ENCODE measurements at regions not wholly inside any gene's neighbourhood (a gene's known extent, or its start where the extent isn't known, plus 50 kb on each side); places are given as distances from the start of the nearest gene placed in this dataset.

DNA sequence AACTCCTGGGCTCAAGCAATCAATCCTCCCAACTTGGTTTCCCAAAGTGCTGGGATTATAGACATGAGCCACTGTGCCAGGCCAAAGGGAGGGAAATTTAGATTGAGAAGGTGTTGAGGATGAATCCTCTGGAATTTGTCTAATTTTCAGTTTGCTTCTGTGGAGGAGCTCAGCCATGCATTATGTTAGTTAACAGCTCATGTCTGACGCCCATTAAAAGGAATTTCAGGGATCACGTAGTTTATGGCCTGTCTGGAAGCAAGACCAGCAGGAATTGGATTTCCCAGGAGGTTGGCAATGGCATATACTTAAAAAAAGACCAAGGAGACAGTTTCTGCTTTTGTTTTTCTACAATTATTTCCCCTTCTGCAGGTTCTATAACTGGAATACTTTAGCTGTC lies 165.7 kb downstream of the OTUD1 start:
- TF ChIP-seq, protein P1, sequence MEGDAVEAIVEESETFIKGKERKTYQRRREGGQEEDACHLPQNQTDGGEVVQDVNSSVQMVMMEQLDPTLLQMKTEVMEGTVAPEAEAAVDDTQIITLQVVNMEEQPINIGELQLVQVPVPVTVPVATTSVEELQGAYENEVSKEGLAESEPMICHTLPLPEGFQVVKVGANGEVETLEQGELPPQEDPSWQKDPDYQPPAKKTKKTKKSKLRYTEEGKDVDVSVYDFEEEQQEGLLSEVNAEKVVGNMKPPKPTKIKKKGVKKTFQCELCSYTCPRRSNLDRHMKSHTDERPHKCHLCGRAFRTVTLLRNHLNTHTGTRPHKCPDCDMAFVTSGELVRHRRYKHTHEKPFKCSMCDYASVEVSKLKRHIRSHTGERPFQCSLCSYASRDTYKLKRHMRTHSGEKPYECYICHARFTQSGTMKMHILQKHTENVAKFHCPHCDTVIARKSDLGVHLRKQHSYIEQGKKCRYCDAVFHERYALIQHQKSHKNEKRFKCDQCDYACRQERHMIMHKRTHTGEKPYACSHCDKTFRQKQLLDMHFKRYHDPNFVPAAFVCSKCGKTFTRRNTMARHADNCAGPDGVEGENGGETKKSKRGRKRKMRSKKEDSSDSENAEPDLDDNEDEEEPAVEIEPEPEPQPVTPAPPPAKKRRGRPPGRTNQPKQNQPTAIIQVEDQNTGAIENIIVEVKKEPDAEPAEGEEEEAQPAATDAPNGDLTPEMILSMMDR (IDR thresholded peaks at IDR 0.05): no peak
- no peak for TF ChIP-seq POLR2A (IDR thresholded peaks at IDR 0.05)
